Parathyroid adenoma (tissue), 2 donors: ENCODE measurements at regions not wholly inside any gene's neighbourhood (a gene's known extent, or its start where the extent isn't known, plus 50 kb on each side); places are given as distances from the start of the nearest gene placed in this dataset.

Experiments
- H2AFZ ChIP-seq: fragments of 300-600 bp; sonication (generic); one replicate; pipeline ENCODE4 v1.7.0; 2017; ENCODE audit warnings: antibody characterized with exemption, mild to moderate bottlenecking
- H3K27ac ChIP-seq: fragments of 300-600 bp; sonication (generic); one replicate; pipeline ENCODE4 v1.7.0; 2017
- H3K27me3 ChIP-seq: fragments of 300-600 bp; sonication (generic); one replicate; pipeline ENCODE4 v1.7.0; 2017; ENCODE audit warnings: low read length; ENCODE audit not compliant: control insufficient read depth, insufficient read depth
- H3K36me3 ChIP-seq: fragments of 300-600 bp; sonication (generic); one replicate; pipeline ENCODE4 v1.7.0; 2017; ENCODE audit warnings: low read length; ENCODE audit not compliant: control insufficient read depth, insufficient read depth
- H3K4me1 ChIP-seq: fragments of 300-600 bp; sonication (generic); one replicate; pipeline ENCODE4 v1.7.0; 2017; ENCODE audit warnings: control low read depth
- H3K4me2 ChIP-seq: fragments of 300-600 bp; sonication (generic); one replicate; pipeline ENCODE4 v1.7.0; 2017; ENCODE audit warnings: low read length
- H3K4me3 ChIP-seq: fragments of 300-600 bp; sonication (generic); one replicate; pipeline ENCODE4 v1.7.0; 2017; ENCODE audit warnings: low read depth, low read length
- H3K79me2 ChIP-seq: fragments of 300-600 bp; sonication (generic); one replicate; pipeline ENCODE4 v1.7.0; 2017; ENCODE audit warnings: control low read depth
- H3K9ac ChIP-seq: fragments of 300-600 bp; sonication (generic); one replicate; pipeline ENCODE4 v1.7.0; 2017; ENCODE audit warnings: mild to moderate bottlenecking
- H3K9me3 ChIP-seq: fragments of 300-600 bp; sonication (generic); one replicate; pipeline ENCODE4 v1.7.0; 2017; ENCODE audit warnings: low read length; ENCODE audit not compliant: control insufficient read depth
- TF ChIP-seq, protein P1 (sequence below): fragments of 300-600 bp; sonication (generic); IDR thresholded peaks from one replicate; pipeline ENCODE4 v1.7.0; 2017; ENCODE audit warnings: antibody characterized with exemption, mild to moderate bottlenecking
- donor health status: primary hyperparathyroidism.

DNA sequence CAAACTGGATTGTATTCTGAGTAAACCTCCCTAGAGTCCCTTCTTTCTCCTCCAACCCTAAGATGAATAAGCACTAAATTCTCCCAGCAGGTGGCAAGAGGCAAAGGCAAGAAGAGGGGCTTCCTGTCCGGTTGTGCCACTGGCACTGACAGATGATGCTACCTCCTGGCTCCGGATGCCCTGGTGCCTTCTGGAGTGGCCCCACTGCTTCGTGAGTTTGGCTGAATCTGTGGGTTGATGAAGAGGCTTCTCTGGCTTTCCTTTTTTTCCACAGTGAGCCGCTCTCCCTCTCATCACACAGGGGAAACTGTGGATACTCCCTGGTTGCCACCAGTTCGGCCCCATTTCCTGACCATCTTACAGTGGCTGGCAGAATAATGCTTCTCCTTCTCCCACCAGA lies 404.7 kb downstream of the GALR1 start:
- Histone ChIP-seq H3K4me1 (no peaks in the 10 kb centered on the region), H3K9me3 (no peaks in the 10 kb centered on the region), H3K4me3 (no peak overlapping the region), H3K79me2 (no peaks in the 10 kb centered on the region), H3K27me3 (no peaks in the 10 kb centered on the region), H3K36me3 (no peaks in the 10 kb centered on the region), H3K9ac (no peak overlapping the region), H2AFZ (no peak overlapping the region), H3K4me2 (no peak overlapping the region), H3K27ac (no peak overlapping the region)
- TF ChIP-seq, protein P1, sequence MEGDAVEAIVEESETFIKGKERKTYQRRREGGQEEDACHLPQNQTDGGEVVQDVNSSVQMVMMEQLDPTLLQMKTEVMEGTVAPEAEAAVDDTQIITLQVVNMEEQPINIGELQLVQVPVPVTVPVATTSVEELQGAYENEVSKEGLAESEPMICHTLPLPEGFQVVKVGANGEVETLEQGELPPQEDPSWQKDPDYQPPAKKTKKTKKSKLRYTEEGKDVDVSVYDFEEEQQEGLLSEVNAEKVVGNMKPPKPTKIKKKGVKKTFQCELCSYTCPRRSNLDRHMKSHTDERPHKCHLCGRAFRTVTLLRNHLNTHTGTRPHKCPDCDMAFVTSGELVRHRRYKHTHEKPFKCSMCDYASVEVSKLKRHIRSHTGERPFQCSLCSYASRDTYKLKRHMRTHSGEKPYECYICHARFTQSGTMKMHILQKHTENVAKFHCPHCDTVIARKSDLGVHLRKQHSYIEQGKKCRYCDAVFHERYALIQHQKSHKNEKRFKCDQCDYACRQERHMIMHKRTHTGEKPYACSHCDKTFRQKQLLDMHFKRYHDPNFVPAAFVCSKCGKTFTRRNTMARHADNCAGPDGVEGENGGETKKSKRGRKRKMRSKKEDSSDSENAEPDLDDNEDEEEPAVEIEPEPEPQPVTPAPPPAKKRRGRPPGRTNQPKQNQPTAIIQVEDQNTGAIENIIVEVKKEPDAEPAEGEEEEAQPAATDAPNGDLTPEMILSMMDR, result no peak

GRCh38 chr18:77657651-77658298 lies 408.1 kb downstream of the GALR1 start:
- no peak overlapping the region for H3K4me3 ChIP-seq
- no peaks in the 10 kb centered on the region for H3K36me3 ChIP-seq
- no peaks in the 10 kb centered on the region for H3K27me3 ChIP-seq
- no peaks in the 10 kb centered on the region for H3K79me2 ChIP-seq
- H3K27ac ChIP-seq, result no peak overlapping the region
- H3K4me2 ChIP-seq, result no peak overlapping the region
- H3K9me3 ChIP-seq, result no peaks in the 10 kb centered on the region
- no peak overlapping the region for H2AFZ ChIP-seq
- H3K9ac ChIP-seq, result no peak overlapping the region
- TF ChIP-seq, protein P1, result no peak
- no peaks in the 10 kb centered on the region for H3K4me1 ChIP-seq

GRCh38 chr18:77658299-77658662 lies 408.6 kb downstream of the GALR1 start:
- Histone ChIP-seq H3K27me3 (no peaks in the 10 kb centered on the region), H3K36me3 (no peaks in the 10 kb centered on the region), H3K9ac (no peak overlapping the region), H3K27ac (no peak overlapping the region), H3K79me2 (no peaks in the 10 kb centered on the region), H3K4me3 (no peak overlapping the region), H2AFZ (no peak overlapping the region), H3K4me2 (no peak overlapping the region), H3K9me3 (no peaks in the 10 kb centered on the region), H3K4me1 (no peaks in the 10 kb centered on the region)
- TF ChIP-seq, protein P1, result no peak

DNA sequence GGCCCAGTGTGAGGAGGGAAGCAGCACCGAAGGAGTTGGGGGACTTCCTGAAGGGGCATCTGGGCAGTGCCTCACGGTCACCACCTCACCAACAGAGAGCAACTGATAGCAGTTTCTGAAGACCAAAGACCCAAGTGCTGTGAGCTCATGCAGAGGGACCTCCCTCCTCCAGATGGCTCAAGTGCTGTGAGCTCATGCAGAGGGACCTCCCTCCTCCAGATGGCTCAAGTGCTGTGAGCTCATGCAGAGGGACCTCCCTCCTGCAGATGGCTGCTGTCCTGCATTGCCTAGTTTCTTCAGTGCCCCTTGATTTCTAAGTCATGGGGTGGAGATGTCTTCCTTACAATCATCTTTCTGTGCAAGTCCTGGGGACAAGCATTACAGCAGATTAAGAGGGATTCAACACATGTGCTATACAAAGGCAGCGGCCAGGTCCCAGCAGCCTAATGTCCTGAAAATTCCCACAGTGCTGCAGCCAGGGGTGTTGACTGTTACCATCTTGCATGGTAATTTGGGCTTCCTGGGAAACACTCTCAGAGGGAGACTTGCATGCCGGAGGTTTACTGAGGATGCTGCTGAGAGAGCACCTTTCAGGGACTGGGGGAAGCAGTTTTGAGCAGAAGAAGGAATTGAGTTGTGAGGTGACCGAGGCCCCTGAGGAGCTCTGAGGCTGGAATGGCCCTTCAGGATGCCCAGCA lies 409.3 kb downstream of the GALR1 start:
- H3K9me3 ChIP-seq, result no peaks in the 10 kb centered on the region
- no peak overlapping the region for H2AFZ ChIP-seq
- no peaks in the 10 kb centered on the region for H3K4me1 ChIP-seq
- no peak overlapping the region for H3K4me3 ChIP-seq
- H3K27me3 ChIP-seq, result no peaks in the 10 kb centered on the region
- no peak overlapping the region for H3K9ac ChIP-seq
- H3K27ac ChIP-seq, result no peak overlapping the region
- no peaks in the 10 kb centered on the region for H3K36me3 ChIP-seq
- TF ChIP-seq, protein P1, result no peak
- no peaks in the 10 kb centered on the region for H3K79me2 ChIP-seq
- no peak overlapping the region for H3K4me2 ChIP-seq

GRCh38 chr18:77666613-77667012 lies 417.0 kb downstream of the GALR1 start:
- Histone ChIP-seq H3K27ac (no peak overlapping the region), H3K79me2 (no peaks in the 10 kb centered on the region), H3K4me1 (no peaks in the 10 kb centered on the region), H3K27me3 (no peaks in the 10 kb centered on the region), H3K9me3 (no peaks in the 10 kb centered on the region), H3K9ac (no peak overlapping the region), H3K4me2 (no peak overlapping the region), H2AFZ (no peak overlapping the region), H3K36me3 (no peaks in the 10 kb centered on the region), H3K4me3 (no peak overlapping the region)
- TF ChIP-seq, protein P1, result no peak
